LNCAP (cell line): ENCODE measurements at regions not wholly inside any gene's neighbourhood (a gene's known extent, or its start where the extent isn't known, plus 50 kb on each side); places are given as distances from the start of the nearest gene placed in this dataset.

Source experiments
- CTCF ChIP-seq: fragments of 450-650 bp; IDR thresholded peaks from 2 replicates; pipeline ENCODE4 v1.5.1; 2017; ENCODE audit warnings: mild to moderate bottlenecking

- no peak for TF ChIP-seq CTCF
These were observed 196.1 kb downstream of the ANXA1 start for GRCh38 chr9:73347720-73348119.

- TF ChIP-seq CTCF: no peak
These were observed 196.8 kb downstream of the ANXA1 start for GRCh38 chr9:73348471-73348870.

- TF ChIP-seq CTCF: no peak
These were observed 197.8 kb downstream of the ANXA1 start for GRCh38 chr9:73349476-73349875.

GRCh38 chr9:73357607-73358006 lies 205.9 kb downstream of the ANXA1 start:
- TF ChIP-seq CTCF: no peak

- no peak for TF ChIP-seq CTCF
These were observed 218.4 kb downstream of the ANXA1 start for GRCh38 chr9:73370053-73370452.

- TF ChIP-seq CTCF: no peak
These were observed 220.1 kb downstream of the ANXA1 start for GRCh38 chr9:73371801-73372200.

GRCh38 chr9:73380411-73380810 lies 228.7 kb downstream of the ANXA1 start:
- TF ChIP-seq CTCF: no peak
